ENCODE measurements at regions not wholly inside any gene's neighbourhood (a gene's known extent, or its start where the extent isn't known, plus 50 kb on each side); places are given as distances from the start of the nearest gene placed in this dataset.

DNA sequence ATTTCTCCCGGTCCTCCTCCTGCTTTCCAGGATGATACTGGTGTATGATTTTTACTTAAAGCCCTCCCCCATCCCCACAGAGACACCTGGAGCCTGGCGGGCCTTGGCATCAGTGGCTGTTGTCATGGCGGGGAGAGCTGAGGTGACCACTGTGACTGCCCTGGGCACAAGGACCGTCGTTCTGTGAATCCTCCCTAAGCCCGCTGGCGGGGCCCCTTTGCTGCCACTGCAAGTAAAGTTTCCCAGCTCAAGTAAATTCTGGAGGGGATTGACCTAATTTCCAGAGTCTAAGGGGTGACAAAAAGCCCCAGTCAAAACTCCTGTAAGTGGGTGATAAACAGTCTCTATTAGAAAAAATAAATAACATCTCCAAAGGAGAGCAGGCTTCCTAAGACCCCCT lies 393.2 kb upstream of the PODXL start:
- Histone ChIP-seq H3K27me3 (ENCODE audit: control insufficient read depth in 2 of 2, insufficient read depth in 2 of 2, low read length in 2 of 2) (peaks cover 5 to 33% of the 10 kb centered on the region in 2 experiments; a peak in 4 of 5 replicates), H3K4me2 (ENCODE audit: insufficient read depth, low read length) (no peak overlapping the region), H3K79me2 (ENCODE audit: control insufficient read depth, insufficient read depth, low read length) (no peaks in the 10 kb centered on the region), H3K9me1 (ENCODE audit: control insufficient read depth, insufficient read depth, low read length) (no peaks in the 10 kb centered on the region), H3K36me3 (ENCODE audit: control insufficient read depth, insufficient read depth, low read length) (no peaks in the 10 kb centered on the region), H3K4me1 (replicated peaks in 1 of 2; ENCODE audit: control insufficient read depth in 2 of 2, insufficient read depth in 2 of 2, low read length in 2 of 2) (peaks cover 0 to 7% of the 10 kb centered on the region in 2 experiments; a peak in 1 of 5 replicates), H3K9ac (ENCODE audit: insufficient read depth in 1 of 2, low read depth in 2 of 2, low read length in 2 of 2) (no peak overlapping the region), H3K9me3 (replicated peaks; ENCODE audit: control insufficient read depth, insufficient read depth, low read depth, low read length) (no peaks in the 10 kb centered on the region), H3K4me3 (no peak overlapping the region), H4K20me1 (replicated peaks; ENCODE audit: control insufficient read depth, insufficient read depth, low read length) (peaks cover 13% of the 10 kb centered on the region; the same call in 1 of the 2 replicates), H2AFZ (ENCODE audit: low read depth, low read length) (no peak overlapping the region), H3K27ac (ENCODE audit: extremely low read depth, low read depth, low read length) (no peak overlapping the region)
- ATAC-seq (no peak), FAIRE-seq (no peak), DNase-seq (ENCODE audit: extremely low read depth in 1 of 4, low spot score in 3 of 4) (no peak)
- in situ Hi-C loops (cut with MboI) (no loop called here), intact Hi-C loops (cut with micrococcal nuclease) (loop anchor here (5.0 to 10.0 kb wide), 4 partner anchors 98 to 633 kb away; no protein-coding TSS in a partner anchor)
- POLR2A ChIA-PET, result interaction anchor here (0.6 to 1.5 kb wide), 3 partner anchors 15 to 1195 kb away, joined by 3 read pairs; no protein-coding TSS in a partner anchor
- TF ChIP-seq FOXA3 (CRISPR knock-in tag; conservative IDR thresholded peaks at IDR 0.05 in 1 of 2, IDR thresholded peaks at IDR 0.05 in 1 of 2), result no peak
- TF ChIP-seq MXI1 (IDR thresholded peaks at IDR 0.05; ENCODE audit: low read depth, low read length), result no peak
- no peak for TF ChIP-seq CBFB (CRISPR knock-in tag; IDR thresholded peaks at IDR 0.05)
- no peak for TF ChIP-seq NFIC (IDR thresholded peaks at IDR 0.05)
- TF ChIP-seq NCOR1 (IDR thresholded peaks at IDR 0.05), result no peak
- no peak for TF ChIP-seq ZNF133 (CRISPR knock-in tag; IDR thresholded peaks at IDR 0.05)
- no peak for TF ChIP-seq ZNF778 (CRISPR knock-in tag; IDR thresholded peaks at IDR 0.05)
- TF ChIP-seq RCOR1 (IDR thresholded peaks at IDR 0.05; ENCODE audit: borderline replicate concordance in 1 of 2, low read depth in 2 of 2, low read length in 2 of 2), result no peak
- no peak for TF ChIP-seq ZBED1 (IDR thresholded peaks at IDR 0.05)
- TF ChIP-seq CBX2 (IDR thresholded peaks at IDR 0.05; ENCODE audit: insufficient read depth, low read length, poor library complexity, severe bottlenecking), result no peak
- no peak for TF ChIP-seq NR3C1 (CRISPR knock-in tag; IDR thresholded peaks at IDR 0.05)
- TF ChIP-seq, protein P1, sequence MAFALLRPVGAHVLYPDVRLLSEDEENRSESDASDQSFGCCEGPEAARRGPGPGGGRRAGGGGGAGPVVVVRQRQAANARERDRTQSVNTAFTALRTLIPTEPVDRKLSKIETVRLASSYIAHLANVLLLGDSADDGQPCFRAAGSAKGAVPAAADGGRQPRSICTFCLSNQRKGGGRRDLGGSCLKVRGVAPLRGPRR (CRISPR knock-in tag; IDR thresholded peaks at IDR 0.05), result no peak
- TF ChIP-seq KLF13 (tag; IDR thresholded peaks at IDR 0.05; ENCODE audit: borderline replicate concordance, low read depth), result no peak
- no TSS peak for BruUV-seq (replicated peaks)
- CTCF ChIA-PET (ENCODE audit: low intra/inter-chr PET ratio), result no interaction called here
- whole genome bisulfite sequencing (ENCODE audit: insufficient coverage, low coverage, missing lambda C conversion rate), result 0% methylated on average over 7 of the region's 7 CpGs
